HEK293 (cell line): ENCODE measurements at regions not wholly inside any gene's neighbourhood (a gene's known extent, or its start where the extent isn't known, plus 50 kb on each side); places are given as distances from the start of the nearest gene placed in this dataset.
A peak's percentile ranks its signal among the peaks of the same experiment; 100 is the strongest.

ENCODE experiments used
- CTCF ChIA-PET: fragments of 350-600 bp; formaldehyde crosslinking; extraction: SDS; loops from one replicate; lab custom pipeline; 2021; ENCODE audit warnings: antibody characterized with exemption; lab: Yijun Ruan, JAX
- POLR2A ChIA-PET: fragments of 300-600 bp; formaldehyde crosslinking; extraction: SDS; loops from one replicate; lab custom pipeline; 2020; ENCODE audit warnings: antibody characterized with exemption, inconsistent platforms; lab: Yijun Ruan, JAX
- H3K27ac ChIP-seq: fragments of 200-500 bp; sonication (Bioruptor generic); 2 replicates; pipeline ENCODE4 v1.5.1; 2014; ENCODE audit warnings: low read depth, low read length, control low read depth, inconsistent platforms; ENCODE audit errors: extremely low read depth
- H3K36me3 ChIP-seq, 2 experiments: fragments of 200-500 bp in 1 of 2; sonication (Bioruptor generic) in 1 of 2; 1 replicate in 1 of 2; 2 replicates in 1 of 2; pipeline ENCODE4 v1.5.1; 2014 to 2017; ENCODE audit warnings: inconsistent platforms in 2 of 2, low read length in 2 of 2; ENCODE audit not compliant: control insufficient read depth in 2 of 2, insufficient read depth in 1 of 2
- H3K4me1 ChIP-seq: fragments of 200-500 bp; sonication (Bioruptor generic); 2 replicates; pipeline ENCODE4 v1.5.1; 2014; ENCODE audit warnings: mild to moderate bottlenecking, low read length, inconsistent platforms; ENCODE audit not compliant: control insufficient read depth, insufficient read depth
- H3K4me3 ChIP-seq: 2 replicates; pipeline ENCODE4 v1.5.1; 2011; ENCODE audit warnings: low read depth, mild to moderate bottlenecking, control low read depth, low read length, moderate library complexity
- H3K9me3 ChIP-seq: fragments of 200-500 bp; sonication (Bioruptor generic); 2 replicates; pipeline ENCODE4 v1.5.1; 2014; ENCODE audit warnings: low read depth, low read length, inconsistent platforms; ENCODE audit not compliant: control insufficient read depth, insufficient read depth
- GLI2 ChIP-seq: fragments of 450-650 bp; formaldehyde crosslinking; IDR thresholded peaks from 2 replicates; pipeline ENCODE4; 2017; ENCODE audit warnings: missing biosample characterization, missing genetic modification characterization, low read depth, borderline replicate concordance
- GLI4 ChIP-seq: fragments of 450-650 bp; formaldehyde crosslinking; IDR thresholded peaks from 2 replicates; pipeline ENCODE4 v1.5.1; 2016; ENCODE audit warnings: missing biosample characterization, missing genetic modification characterization
- KLF10 ChIP-seq: fragments of 450-650 bp; IDR thresholded peaks from 2 replicates; pipeline ENCODE4 v1.5.1; 2018; ENCODE audit warnings: missing biosample characterization, mild to moderate bottlenecking, missing genetic modification characterization
- MYNN ChIP-seq: fragments of 450-650 bp; formaldehyde crosslinking; IDR thresholded peaks from 2 replicates; pipeline ENCODE4 v1.5.1; 2016; ENCODE audit warnings: missing biosample characterization, missing genetic modification characterization, borderline replicate concordance
- REPIN1 ChIP-seq: fragments of 450-650 bp; formaldehyde crosslinking; IDR thresholded peaks from 2 replicates; pipeline ENCODE4 v1.5.1; 2017; ENCODE audit warnings: missing biosample characterization, missing genetic modification characterization, low read depth
- SETDB1 ChIP-seq: IDR thresholded peaks from one replicate; pipeline ENCODE4 v1.6.1; 2017; ENCODE audit warnings: mild to moderate bottlenecking, low read length, moderate library complexity, mixed read lengths; ENCODE audit not compliant: insufficient read length
- TRIM28 ChIP-seq: IDR thresholded peaks from 2 replicates; pipeline ENCODE4 v1.6.1; 2011; ENCODE audit warnings: low read length, control low read depth, borderline replicate concordance
- YY2 ChIP-seq: fragments of 450-650 bp; formaldehyde crosslinking; IDR thresholded peaks from 2 replicates; pipeline ENCODE4 v1.5.1; 2016; ENCODE audit warnings: missing biosample characterization, missing genetic modification characterization
- ZBTB1 ChIP-seq: fragments of 450-650 bp; formaldehyde crosslinking; IDR thresholded peaks from 2 replicates; pipeline ENCODE4 v1.5.1; 2016; ENCODE audit warnings: missing biosample characterization, missing genetic modification characterization
- ZFHX2 ChIP-seq: fragments of 450-650 bp; formaldehyde crosslinking; conservative IDR thresholded peaks from 2 replicates; pipeline ENCODE4 v1.5.1; 2016; ENCODE audit warnings: missing biosample characterization, missing genetic modification characterization
- ZNF138 ChIP-seq: fragments of 450-650 bp; formaldehyde crosslinking; IDR thresholded peaks from 2 replicates; pipeline ENCODE4 v1.5.1; 2016; ENCODE audit warnings: missing biosample characterization, missing genetic modification characterization, borderline replicate concordance
- ZNF184 ChIP-seq: fragments of 450-650 bp; IDR thresholded peaks from 2 replicates; pipeline ENCODE4 v1.5.1; 2018; ENCODE audit warnings: missing biosample characterization, mild to moderate bottlenecking, missing genetic modification characterization
- ZNF26 ChIP-seq: fragments of 450-650 bp; formaldehyde crosslinking; IDR thresholded peaks from 2 replicates; pipeline ENCODE4 v1.5.1; 2016; ENCODE audit warnings: missing biosample characterization, missing genetic modification characterization
- ZNF302 ChIP-seq: fragments of 450-650 bp; formaldehyde crosslinking; IDR thresholded peaks from 2 replicates; pipeline ENCODE4 v1.5.1; 2016; ENCODE audit warnings: missing biosample characterization, missing genetic modification characterization, low read depth
- ZNF324 ChIP-seq: fragments of 450-650 bp; formaldehyde crosslinking; IDR thresholded peaks from 2 replicates; pipeline ENCODE4 v1.5.1; 2016; ENCODE audit warnings: missing biosample characterization, missing genetic modification characterization
- ZNF335 ChIP-seq: fragments of 450-650 bp; formaldehyde crosslinking; conservative IDR thresholded peaks from 2 replicates; pipeline ENCODE4 v1.5.1; 2016; ENCODE audit warnings: missing biosample characterization, missing genetic modification characterization
- ZNF426 ChIP-seq: fragments of 450-650 bp; formaldehyde crosslinking; IDR thresholded peaks from 2 replicates; pipeline ENCODE4 v1.5.1; 2017; ENCODE audit warnings: missing biosample characterization, missing genetic modification characterization, mild to moderate bottlenecking, inconsistent platforms, moderate library complexity
- ZNF433 ChIP-seq: fragments of 450-650 bp; formaldehyde crosslinking; IDR thresholded peaks from 2 replicates; pipeline ENCODE4 v1.5.1; 2016; ENCODE audit warnings: missing biosample characterization, missing genetic modification characterization, low read depth
- ZNF510 ChIP-seq: fragments of 450-650 bp; formaldehyde crosslinking; IDR thresholded peaks from 2 replicates; pipeline ENCODE4 v1.5.1; 2018; ENCODE audit warnings: mild to moderate bottlenecking, missing genetic modification characterization, missing biosample characterization; ENCODE audit not compliant: insufficient replicate concordance
- ZNF514 ChIP-seq: fragments of 450-650 bp; formaldehyde crosslinking; IDR thresholded peaks from 2 replicates; pipeline ENCODE4 v1.5.1; 2016; ENCODE audit warnings: missing biosample characterization, missing genetic modification characterization
- ZNF624 ChIP-seq: fragments of 450-650 bp; formaldehyde crosslinking; IDR thresholded peaks from 2 replicates; pipeline ENCODE4 v1.5.1; 2017; ENCODE audit warnings: missing biosample characterization, missing genetic modification characterization
- ZNF677 ChIP-seq: fragments of 450-650 bp; IDR thresholded peaks from 2 replicates; pipeline ENCODE4 v1.5.0; 2018; ENCODE audit warnings: missing biosample characterization, mild to moderate bottlenecking, missing genetic modification characterization, moderate library complexity
- ZNF707 ChIP-seq: fragments of 450-650 bp; formaldehyde crosslinking; IDR thresholded peaks from 2 replicates; pipeline ENCODE4 v1.5.1; 2016; ENCODE audit warnings: missing biosample characterization, missing genetic modification characterization
- ZSCAN5A ChIP-seq: fragments of 450-650 bp; formaldehyde crosslinking; IDR thresholded peaks from 2 replicates; pipeline ENCODE4 v1.5.1; 2016; ENCODE audit warnings: missing biosample characterization, missing genetic modification characterization
- TF ChIP-seq, protein P1 (sequence below): fragments of 450-650 bp; formaldehyde crosslinking; IDR thresholded peaks from 2 replicates; pipeline ENCODE4 v1.5.1; 2016; ENCODE audit warnings: missing biosample characterization, missing genetic modification characterization
- TF ChIP-seq, protein P2 (sequence below): IDR thresholded peaks from 2 replicates; pipeline ENCODE4 v1.6.1; 2011; ENCODE audit warnings: mild to moderate bottlenecking, low read depth, low read length, borderline replicate concordance
- TF ChIP-seq, protein P3 (sequence below): fragments of 450-650 bp; formaldehyde crosslinking; IDR thresholded peaks from 2 replicates; pipeline ENCODE4 v1.5.1; 2017; ENCODE audit warnings: missing biosample characterization, missing genetic modification characterization

DNA sequence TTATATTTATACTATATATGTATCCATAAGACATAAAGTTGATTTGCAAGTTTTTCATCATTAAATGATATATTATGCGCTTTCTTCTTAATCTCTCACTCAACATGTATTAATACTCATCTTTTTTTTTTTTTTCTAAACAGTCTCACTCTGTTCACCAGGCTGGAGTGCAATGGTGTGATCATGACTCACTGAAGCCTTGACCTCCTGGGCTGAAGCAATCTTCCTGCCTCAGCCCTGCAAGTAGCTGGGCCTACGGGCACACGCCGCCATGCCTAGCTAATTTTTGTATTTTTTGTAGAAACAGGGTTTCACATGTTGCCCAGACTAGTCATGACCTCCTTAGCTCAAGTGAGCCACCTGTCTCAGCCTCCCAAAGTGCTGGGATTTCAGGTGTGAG is 51.4 kb upstream of the MAP4K3 start:
- H3K27ac ChIP-seq = no peak overlapping the region
- ChIA-PET POLR2A (interaction anchor here (0.7 kb wide), 1 partner anchor 111 kb away, joined by 8 read pairs; no protein-coding TSS in a partner anchor), CTCF (interaction anchor here (1.0 kb wide), 1 partner anchor 26 kb away, joined by 4 read pairs; no protein-coding TSS in a partner anchor)
- no peaks in the 10 kb centered on the region for H3K36me3 ChIP-seq
- no peaks in the 10 kb centered on the region for H3K9me3 ChIP-seq
- no peak overlapping the region for H3K4me3 ChIP-seq
- H3K4me1 ChIP-seq = 0 out of 2 replicates have a peak, but pooled peaks cover 2% of the 10 kb centered on the region
- TF ChIP-seq KLF10 (no peak), ZNF184 (peak; percentile 58; the same call in 1 of the 2 replicates)
- TF ChIP-seq, protein P1, sequence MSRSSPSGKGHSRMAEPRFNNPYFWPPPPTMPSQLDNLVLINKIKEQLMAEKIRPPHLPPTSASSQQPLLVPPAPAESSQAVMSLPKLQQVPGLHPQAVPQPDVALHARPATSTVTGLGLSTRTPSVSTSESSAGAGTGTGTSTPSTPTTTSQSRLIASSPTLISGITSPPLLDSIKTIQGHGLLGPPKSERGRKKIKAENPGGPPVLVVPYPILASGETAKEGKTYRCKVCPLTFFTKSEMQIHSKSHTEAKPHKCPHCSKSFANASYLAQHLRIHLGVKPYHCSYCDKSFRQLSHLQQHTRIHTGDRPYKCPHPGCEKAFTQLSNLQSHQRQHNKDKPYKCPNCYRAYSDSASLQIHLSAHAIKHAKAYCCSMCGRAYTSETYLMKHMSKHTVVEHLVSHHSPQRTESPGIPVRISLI = 0 out of 2 replicates have a peak, but pooled peaks have one; percentile 20

GRCh38 chr2:39490586-39490985 is 53.5 kb upstream of the MAP4K3 start:
- H3K27ac ChIP-seq = no peak overlapping the region
- CTCF ChIA-PET = interaction anchor here (1.0 kb wide), 1 partner anchor 27 kb away, joined by 3 read pairs; no protein-coding TSS in a partner anchor
- no peak overlapping the region for H3K4me3 ChIP-seq
- H3K4me1 ChIP-seq = peaks cover 2% of the 10 kb centered on the region; the same call in 1 of the 2 replicates
- no peaks in the 10 kb centered on the region for H3K9me3 ChIP-seq
- POLR2A ChIA-PET = no interaction called here
- TF ChIP-seq ZFHX2 (tag by site-specific recombination) (no peak), ZNF514 (tag by site-specific recombination) (no peak), SETDB1 (no peak), ZNF707 (tag by site-specific recombination) (no peak), REPIN1 (no peak), ZNF510 (tag by site-specific recombination) (no peak), ZNF302 (no peak), ZNF624 (no peak), ZNF324 (tag by site-specific recombination) (no peak), ZNF433 (tag by site-specific recombination) (no peak), ZNF335 (tag by site-specific recombination) (no peak), MYNN (tag by site-specific recombination) (no peak), ZNF184 (no peak), ZSCAN5A (tag by site-specific recombination) (no peak), ZNF426 (tag by site-specific recombination) (no peak), YY2 (no peak)
- TF ChIP-seq, protein P2, sequence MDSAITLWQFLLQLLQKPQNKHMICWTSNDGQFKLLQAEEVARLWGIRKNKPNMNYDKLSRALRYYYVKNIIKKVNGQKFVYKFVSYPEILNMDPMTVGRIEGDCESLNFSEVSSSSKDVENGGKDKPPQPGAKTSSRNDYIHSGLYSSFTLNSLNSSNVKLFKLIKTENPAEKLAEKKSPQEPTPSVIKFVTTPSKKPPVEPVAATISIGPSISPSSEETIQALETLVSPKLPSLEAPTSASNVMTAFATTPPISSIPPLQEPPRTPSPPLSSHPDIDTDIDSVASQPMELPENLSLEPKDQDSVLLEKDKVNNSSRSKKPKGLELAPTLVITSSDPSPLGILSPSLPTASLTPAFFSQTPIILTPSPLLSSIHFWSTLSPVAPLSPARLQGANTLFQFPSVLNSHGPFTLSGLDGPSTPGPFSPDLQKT = no peak
- TF ChIP-seq, all 188 proteins: peak for 0
- no peaks in the 10 kb centered on the region for H3K36me3 ChIP-seq

GRCh38 chr2:39491653-39492052 is 54.6 kb upstream of the MAP4K3 start:
- Histone ChIP-seq H3K4me3 (no peak overlapping the region), H3K27ac (no peak overlapping the region), H3K4me1 (peaks cover 2% of the 10 kb centered on the region; the same call in 1 of the 2 replicates), H3K36me3 (no peaks in the 10 kb centered on the region), H3K9me3 (no peaks in the 10 kb centered on the region)
- ChIA-PET CTCF (interaction anchor here (0.6 to 1.0 kb wide), 3 partner anchors 17 to 227 kb away, joined by 3 read pairs; no protein-coding TSS in a partner anchor), POLR2A (no interaction called here)
- TF ChIP-seq ZNF26 (tag by site-specific recombination) (no peak), ZNF677 (no peak), GLI4 (no peak), TRIM28 (no peak), ZBTB1 (tag by site-specific recombination) (no peak), ZNF138 (tag by site-specific recombination) (no peak), GLI2 (tag by site-specific recombination) (no peak)
- TF ChIP-seq, protein P3, sequence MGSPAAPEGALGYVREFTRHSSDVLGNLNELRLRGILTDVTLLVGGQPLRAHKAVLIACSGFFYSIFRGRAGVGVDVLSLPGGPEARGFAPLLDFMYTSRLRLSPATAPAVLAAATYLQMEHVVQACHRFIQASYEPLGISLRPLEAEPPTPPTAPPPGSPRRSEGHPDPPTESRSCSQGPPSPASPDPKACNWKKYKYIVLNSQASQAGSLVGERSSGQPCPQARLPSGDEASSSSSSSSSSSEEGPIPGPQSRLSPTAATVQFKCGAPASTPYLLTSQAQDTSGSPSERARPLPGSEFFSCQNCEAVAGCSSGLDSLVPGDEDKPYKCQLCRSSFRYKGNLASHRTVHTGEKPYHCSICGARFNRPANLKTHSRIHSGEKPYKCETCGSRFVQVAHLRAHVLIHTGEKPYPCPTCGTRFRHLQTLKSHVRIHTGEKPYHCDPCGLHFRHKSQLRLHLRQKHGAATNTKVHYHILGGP (tag by site-specific recombination) = no peak
